Stimulated activated naive CD8-positive, alpha-beta T cell treated with anti-CD3 and anti-CD28 coated beads, Interleukin-15, Interleukin-2, amounts not matched to agents 100 U/mL and 50 U/mL, for 24 hours (primary cell): ENCODE measurements at regions not wholly inside any gene's neighbourhood (a gene's known extent, or its start where the extent isn't known, plus 50 kb on each side); places are given as distances from the start of the nearest gene placed in this dataset.

Experiments
- ATAC-seq: fragments of 150-1000 bp; cut with Tn5 transposase; one replicate; pipeline ENCODE4 v1.10.0; 2021
- DNase-seq: peaks from one replicate; pipeline ENCODE4 v3.0.0; 2021

GRCh38 chr18:68520406-68521075, 194.4 kb downstream of the TMX3 start:
- ATAC-seq (no peak), DNase-seq (no peak)

- no peak for ATAC-seq
- DNase-seq, result no peak
Measured at GRCh38 chr18:68519336-68519735, 195.6 kb downstream of the TMX3 start.

- ATAC-seq, result no peak
- DNase-seq, result no peak
Measured at GRCh38 chr18:68509902-68510301, 205.0 kb downstream of the TMX3 start.

GRCh38 chr18:68507781-68508180, 207.1 kb downstream of the TMX3 start:
- ATAC-seq (no peak), DNase-seq (no peak)

GRCh38 chr18:68505178-68505574, 209.7 kb downstream of the TMX3 start:
- no peak for DNase-seq
- ATAC-seq, result no peak

- no peak for ATAC-seq
- DNase-seq, result no peak
Measured at GRCh38 chr18:68504441-68505177, 210.3 kb downstream of the TMX3 start.

GRCh38 chr18:68500556-68500955, 214.4 kb downstream of the TMX3 start:
- no peak for ATAC-seq
- DNase-seq, result no peak

- no peak for DNase-seq
- ATAC-seq, result no peak
Measured at GRCh38 chr18:68499141-68499540, 215.8 kb downstream of the TMX3 start.

GRCh38 chr18:68498636-68499035, 216.3 kb downstream of the TMX3 start:
- ATAC-seq (no peak), DNase-seq (no peak)

GRCh38 chr18:68498185-68498584, 216.7 kb downstream of the TMX3 start:
- no peak for ATAC-seq
- DNase-seq, result no peak

- ATAC-seq (no peak), DNase-seq (no peak)
Measured at GRCh38 chr18:68494802-68495581, 219.9 kb downstream of the TMX3 start.

- no peak for ATAC-seq
- no peak for DNase-seq
Measured at GRCh38 chr18:68489013-68489792, 225.7 kb downstream of the TMX3 start.

GRCh38 chr18:68484241-68484640, 230.7 kb downstream of the TMX3 start:
- DNase-seq, result no peak
- ATAC-seq, result no peak

- ATAC-seq, result no peak
Measured at GRCh38 chr18:68482815-68483214, 232.1 kb downstream of the TMX3 start.

GRCh38 chr18:68480196-68480595, 234.7 kb downstream of the TMX3 start:
- DNase-seq (no peak), ATAC-seq (no peak)

More at GRCh38 chr18:68482815-68483214, 232.1 kb downstream of the TMX3 start:
- no peak for DNase-seq

- ATAC-seq (no peak), DNase-seq (no peak)
Measured at GRCh38 chr18:68478246-68478645, 236.7 kb downstream of the TMX3 start.

GRCh38 chr18:68475883-68476282, 239.0 kb downstream of the TMX3 start:
- no peak for ATAC-seq

GRCh38 chr18:68472701-68473295, 242.1 kb downstream of the TMX3 start:
- no peak for ATAC-seq
- no peak for DNase-seq

More at GRCh38 chr18:68475883-68476282, 239.0 kb downstream of the TMX3 start:
- DNase-seq, result no peak

GRCh38 chr18:68469049-68469625, 245.8 kb downstream of the TMX3 start:
- ATAC-seq, result no peak
- DNase-seq, result no peak

- ATAC-seq (no peak), DNase-seq (no peak)
Measured at GRCh38 chr18:68467957-68468356, 247.0 kb downstream of the TMX3 start.

GRCh38 chr18:68467329-68467728, 247.6 kb downstream of the TMX3 start:
- DNase-seq, result no peak
- no peak for ATAC-seq
